BJ (cell line): ENCODE measurements at regions not wholly inside any gene's neighbourhood (a gene's known extent, or its start where the extent isn't known, plus 50 kb on each side); places are given as distances from the start of the nearest gene placed in this dataset.

ENCODE experiments used
- CTCF ChIA-PET: fragments of 350-600 bp; formaldehyde crosslinking; extraction: SDS; loops from one replicate; lab custom pipeline; 2021; ENCODE audit warnings: antibody characterized with exemption, inconsistent platforms; lab: Yijun Ruan, JAX
- POLR2A ChIA-PET: fragments of 300-600 bp; sonication (Branson Sonifier 250); formaldehyde crosslinking; extraction: SDS; loops from one replicate; lab custom pipeline; 2021; ENCODE audit warnings: antibody characterized with exemption; lab: Charles Lee
- DNase-seq: peaks from one replicate; pipeline ENCODE4 v3.0.0-alpha.2; 2011; ENCODE audit warnings: low read depth
- H3K27me3 ChIP-seq: 2 replicates; pipeline ENCODE4 v1.6.0; 2011; ENCODE audit warnings: low read length; ENCODE audit not compliant: control insufficient read depth, insufficient read depth
- H3K36me3 ChIP-seq: 2 replicates; pipeline ENCODE4 v1.5.1; 2011; ENCODE audit warnings: low read length; ENCODE audit not compliant: control insufficient read depth, insufficient read depth
- H3K4me3 ChIP-seq: 2 replicates; pipeline ENCODE4 v1.5.1; 2011; ENCODE audit warnings: low read depth, mild to moderate bottlenecking, control low read depth, low read length
- CTCF ChIP-seq: IDR thresholded peaks from 2 replicates; pipeline ENCODE4 v1.5.1; 2011; ENCODE audit warnings: low read depth, mild to moderate bottlenecking, control low read depth, inconsistent platforms, low read length, moderate library complexity; ENCODE audit not compliant: insufficient read depth

GRCh38 chr5:52376592-52376991 lies 411.1 kb upstream of the ITGA1 start:
- no peaks in the 10 kb centered on the region for H3K27me3 ChIP-seq
- no peak for DNase-seq
- TF ChIP-seq CTCF, result no peak
- CTCF ChIA-PET, result no interaction called here
- H3K4me3 ChIP-seq, result no peak overlapping the region
- POLR2A ChIA-PET, result no interaction called here
- H3K36me3 ChIP-seq, result no peaks in the 10 kb centered on the region

- Histone ChIP-seq H3K36me3 (no peaks in the 10 kb centered on the region), H3K4me3 (no peak overlapping the region), H3K27me3 (no peaks in the 10 kb centered on the region)
- ChIA-PET POLR2A (no interaction called here), CTCF (no interaction called here)
- no peak for TF ChIP-seq CTCF
- no peak for DNase-seq
These were observed 409.5 kb upstream of the ITGA1 start for GRCh38 chr5:52378237-52378636.

GRCh38 chr5:52388349-52388748 lies 399.4 kb upstream of the ITGA1 start:
- H3K36me3 ChIP-seq, result no peaks in the 10 kb centered on the region
- no peak for DNase-seq
- no peak for TF ChIP-seq CTCF
- ChIA-PET POLR2A (no interaction called here), CTCF (no interaction called here)
- no peak overlapping the region for H3K4me3 ChIP-seq
- no peaks in the 10 kb centered on the region for H3K27me3 ChIP-seq

- ChIA-PET CTCF (no interaction called here), POLR2A (no interaction called here)
- DNase-seq, result no peak
- no peaks in the 10 kb centered on the region for H3K36me3 ChIP-seq
- H3K27me3 ChIP-seq, result no peaks in the 10 kb centered on the region
- TF ChIP-seq CTCF, result no peak
- no peak overlapping the region for H3K4me3 ChIP-seq
These were observed 395.4 kb upstream of the ITGA1 start for GRCh38 chr5:52392321-52392720.

- ChIA-PET CTCF (interaction anchor here (1.5 kb wide), 1 partner anchor 15 kb away, joined by 3 read pairs; no protein-coding TSS in a partner anchor), POLR2A (no interaction called here)
- Histone ChIP-seq H3K36me3 (no peaks in the 10 kb centered on the region), H3K4me3 (no peak overlapping the region), H3K27me3 (no peaks in the 10 kb centered on the region)
- DNase-seq, result no peak
- no peak for TF ChIP-seq CTCF
These were observed 377.9 kb upstream of the ITGA1 start for GRCh38 chr5:52409835-52410234.
